Activated T-cell treated with anti-CD3 and anti-CD28 coated beads, Interleukin-2, amount 50 U/mL, for 4 hours (primary cell): ENCODE measurements at regions not wholly inside any gene's neighbourhood (a gene's known extent, or its start where the extent isn't known, plus 50 kb on each side); places are given as distances from the start of the nearest gene placed in this dataset.
"Not testable (repeated sequence)": the region's sequence is repeated elsewhere in the genome, so short reads cannot be mapped to it uniquely, and the experiment has no call there.

Source experiments
- ATAC-seq, 2 donors: fragments of 200-7000 bp; cut with Tn5 transposase; one replicate each; pipeline ENCODE4 v1.10.0; 2021
- DNase-seq: peaks from one replicate; pipeline ENCODE4 v3.0.0-alpha.2; 2020
- H3K27me3 Mint-ChIP-seq: one replicate; pipeline ENCODE4 v1.8.0; 2021; ENCODE audit warnings: low read depth, mixed read lengths
- H3K36me3 Mint-ChIP-seq: one replicate; pipeline ENCODE4 v1.8.0; 2022; ENCODE audit warnings: mixed read lengths; ENCODE audit not compliant: insufficient read depth
- H3K4me1 Mint-ChIP-seq: one replicate; pipeline ENCODE4 v1.8.0; 2021; ENCODE audit warnings: low read depth, mixed read lengths
- H3K4me3 Mint-ChIP-seq: one replicate; pipeline ENCODE4 v1.8.0; 2021; ENCODE audit warnings: mild to moderate bottlenecking, moderate library complexity, mixed read lengths
- H3K9me3 Mint-ChIP-seq: one replicate; pipeline ENCODE4 v1.8.0; 2021; ENCODE audit warnings: mixed read lengths

GRCh38 chr22:27063406-27063805, 406.0 kb downstream of the MIAT start:
- no peaks in the 10 kb centered on the region for H3K36me3 Mint-ChIP-seq
- no peaks in the 10 kb centered on the region for H3K9me3 Mint-ChIP-seq
- no peak for ATAC-seq
- H3K4me1 Mint-ChIP-seq, result no peaks in the 10 kb centered on the region
- no peak for DNase-seq
- no peak overlapping the region for H3K4me3 Mint-ChIP-seq
- H3K27me3 Mint-ChIP-seq, result peaks cover 8% of the 10 kb centered on the region

- Mint-ChIP-seq H3K9me3 (no peaks in the 10 kb centered on the region), H3K27me3 (peaks cover 6% of the 10 kb centered on the region), H3K4me3 (no peak overlapping the region), H3K4me1 (no peaks in the 10 kb centered on the region), H3K36me3 (no peaks in the 10 kb centered on the region)
- no peak for DNase-seq
- ATAC-seq, result no peak
Observed at GRCh38 chr22:27063841-27064240, 406.5 kb downstream of the MIAT start.

- Mint-ChIP-seq H3K4me1 (no peaks in the 10 kb centered on the region), H3K27me3 (peaks cover 8% of the 10 kb centered on the region), H3K36me3 (no peaks in the 10 kb centered on the region), H3K4me3 (no peak overlapping the region), H3K9me3 (no peaks in the 10 kb centered on the region)
- DNase-seq (no peak), ATAC-seq (no peak)
Observed at GRCh38 chr22:27064386-27064785, 407.0 kb downstream of the MIAT start.

- H3K9me3 Mint-ChIP-seq, result no peaks in the 10 kb centered on the region
- DNase-seq (no peak), ATAC-seq (no peak)
- peaks cover 12% of the 10 kb centered on the region for H3K27me3 Mint-ChIP-seq
- H3K4me1 Mint-ChIP-seq, result no peaks in the 10 kb centered on the region
- no peaks in the 10 kb centered on the region for H3K36me3 Mint-ChIP-seq
- no peak overlapping the region for H3K4me3 Mint-ChIP-seq
Observed at GRCh38 chr22:27065279-27065678, 407.9 kb downstream of the MIAT start.

- no peaks in the 10 kb centered on the region for H3K36me3 Mint-ChIP-seq
- DNase-seq, result no peak
- peaks cover 23% of the 10 kb centered on the region for H3K27me3 Mint-ChIP-seq
- no peak overlapping the region for H3K4me3 Mint-ChIP-seq
- H3K9me3 Mint-ChIP-seq, result no peaks in the 10 kb centered on the region
- no peak for ATAC-seq
- no peaks in the 10 kb centered on the region for H3K4me1 Mint-ChIP-seq
Observed at GRCh38 chr22:27066856-27067255, 409.5 kb downstream of the MIAT start.

GRCh38 chr22:27068121-27068520, 410.7 kb downstream of the MIAT start:
- H3K9me3 Mint-ChIP-seq, result no peaks in the 10 kb centered on the region
- no peak for ATAC-seq
- peaks cover 24% of the 10 kb centered on the region for H3K27me3 Mint-ChIP-seq
- H3K4me1 Mint-ChIP-seq, result no peaks in the 10 kb centered on the region
- no peak overlapping the region for H3K4me3 Mint-ChIP-seq
- DNase-seq, result no peak
- H3K36me3 Mint-ChIP-seq, result no peaks in the 10 kb centered on the region

GRCh38 chr22:27070594-27070993, 413.2 kb downstream of the MIAT start:
- H3K4me1 Mint-ChIP-seq, result no peaks in the 10 kb centered on the region
- DNase-seq, result no peak
- H3K27me3 Mint-ChIP-seq, result peaks cover 22% of the 10 kb centered on the region
- no peaks in the 10 kb centered on the region for H3K9me3 Mint-ChIP-seq
- H3K36me3 Mint-ChIP-seq, result no peaks in the 10 kb centered on the region
- no peak overlapping the region for H3K4me3 Mint-ChIP-seq
- no peak for ATAC-seq

GRCh38 chr22:27073601-27074425, 416.4 kb downstream of the MIAT start:
- DNase-seq (no peak), ATAC-seq (no peak)
- Mint-ChIP-seq H3K4me1 (no peaks in the 10 kb centered on the region), H3K9me3 (no peaks in the 10 kb centered on the region), H3K27me3 (peaks cover 32% of the 10 kb centered on the region), H3K36me3 (no peaks in the 10 kb centered on the region), H3K4me3 (no peak overlapping the region)

GRCh38 chr22:27075028-27075678, 417.8 kb downstream of the MIAT start:
- no peaks in the 10 kb centered on the region for H3K4me1 Mint-ChIP-seq
- ATAC-seq, result no peak
- H3K9me3 Mint-ChIP-seq, result no peaks in the 10 kb centered on the region
- H3K27me3 Mint-ChIP-seq, result peaks cover 28% of the 10 kb centered on the region
- no peak overlapping the region for H3K4me3 Mint-ChIP-seq
- no peak for DNase-seq
- H3K36me3 Mint-ChIP-seq, result no peaks in the 10 kb centered on the region

- Mint-ChIP-seq H3K27me3 (peaks cover 24% of the 10 kb centered on the region), H3K4me1 (no peaks in the 10 kb centered on the region), H3K9me3 (no peaks in the 10 kb centered on the region), H3K4me3 (no peak overlapping the region), H3K36me3 (no peaks in the 10 kb centered on the region)
- ATAC-seq (no peak), DNase-seq (no peak)
Observed at GRCh38 chr22:27075891-27076290, 418.5 kb downstream of the MIAT start.

GRCh38 chr22:27078064-27078463, 420.7 kb downstream of the MIAT start:
- peaks cover 22% of the 10 kb centered on the region for H3K27me3 Mint-ChIP-seq
- ATAC-seq, H3K4me1 Mint-ChIP-seq, H3K9me3 Mint-ChIP-seq, H3K36me3 Mint-ChIP-seq, H3K4me3 Mint-ChIP-seq, DNase-seq: not testable (repeated sequence)

GRCh38 chr22:27080036-27080578, 422.7 kb downstream of the MIAT start:
- H3K27me3 Mint-ChIP-seq, result peaks cover 21% of the 10 kb centered on the region
- ATAC-seq (no peak), DNase-seq (no peak)
- no peaks in the 10 kb centered on the region for H3K36me3 Mint-ChIP-seq
- H3K4me1 Mint-ChIP-seq, result no peaks in the 10 kb centered on the region
- H3K9me3 Mint-ChIP-seq, result no peaks in the 10 kb centered on the region
- no peak overlapping the region for H3K4me3 Mint-ChIP-seq

- H3K36me3 Mint-ChIP-seq, result no peaks in the 10 kb centered on the region
- H3K9me3 Mint-ChIP-seq, result no peaks in the 10 kb centered on the region
- peaks cover 29% of the 10 kb centered on the region for H3K27me3 Mint-ChIP-seq
- ATAC-seq, result no peak
- H3K4me3 Mint-ChIP-seq, result no peak overlapping the region
- no peaks in the 10 kb centered on the region for H3K4me1 Mint-ChIP-seq
- DNase-seq, result no peak
Observed at GRCh38 chr22:27080863-27081262, 423.5 kb downstream of the MIAT start.

GRCh38 chr22:27083610-27084009, 426.2 kb downstream of the MIAT start:
- Mint-ChIP-seq H3K9me3 (peaks cover 2% of the 10 kb centered on the region), H3K36me3 (no peaks in the 10 kb centered on the region), H3K4me1 (no peaks in the 10 kb centered on the region), H3K4me3 (no peak overlapping the region), H3K27me3 (peaks cover 31% of the 10 kb centered on the region)
- ATAC-seq (no peak), DNase-seq (no peak)

GRCh38 chr22:27084130-27084529, 426.7 kb downstream of the MIAT start:
- no peak for DNase-seq
- ATAC-seq, result no peak
- no peak overlapping the region for H3K4me3 Mint-ChIP-seq
- H3K36me3 Mint-ChIP-seq, result no peaks in the 10 kb centered on the region
- peaks cover 27% of the 10 kb centered on the region for H3K27me3 Mint-ChIP-seq
- peaks cover 2% of the 10 kb centered on the region for H3K9me3 Mint-ChIP-seq
- H3K4me1 Mint-ChIP-seq, result no peaks in the 10 kb centered on the region
